HEK293T (cell line): ENCODE measurements at regions not wholly inside any gene's neighbourhood (a gene's known extent, or its start where the extent isn't known, plus 50 kb on each side); places are given as distances from the start of the nearest gene placed in this dataset.

Source experiments
- CTCF ChIA-PET: fragments of 350-600 bp; formaldehyde crosslinking; extraction: SDS; loops from one replicate; lab custom pipeline; 2021; ENCODE audit warnings: antibody characterized with exemption, inconsistent platforms; lab: Yijun Ruan, JAX
- POLR2A ChIA-PET: fragments of 350-600 bp; formaldehyde crosslinking; extraction: SDS; loops from one replicate; lab custom pipeline; 2020; ENCODE audit warnings: antibody characterized with exemption, inconsistent platforms; lab: Yijun Ruan, JAX
- DNase-seq: peaks from one replicate; pipeline ENCODE4 v3.0.0; 2012; ENCODE audit warnings: mixed read lengths; ENCODE audit errors: extremely low spot score
- ARNT ChIP-seq: fragments of 450-650 bp; IDR thresholded peaks from 2 replicates; pipeline ENCODE4 v1.6.1; 2017; ENCODE audit warnings: mild to moderate bottlenecking
- BHLHE40 ChIP-seq: fragments of 450-650 bp; IDR thresholded peaks from 2 replicates; pipeline ENCODE4 v1.6.1; 2016; ENCODE audit warnings: mild to moderate bottlenecking, moderate library complexity, borderline replicate concordance
- CTBP1 ChIP-seq: fragments of 450-650 bp; IDR thresholded peaks from 2 replicates; pipeline ENCODE4 v1.6.1; 2016; ENCODE audit warnings: borderline replicate concordance
- ELF4 ChIP-seq: fragments of 450-650 bp; IDR thresholded peaks from 2 replicates; pipeline ENCODE4 v1.6.1; 2017; ENCODE audit warnings: antibody characterized with exemption
- FOXA1 ChIP-seq: fragments of 450-650 bp; IDR thresholded peaks from 2 replicates; pipeline ENCODE4 v1.6.1; 2016; ENCODE audit warnings: mild to moderate bottlenecking
- FOXK2 ChIP-seq: fragments of 450-650 bp; IDR thresholded peaks from 2 replicates; pipeline ENCODE4 v1.6.1; 2016; ENCODE audit warnings: mild to moderate bottlenecking
- FOXM1 ChIP-seq: fragments of 450-650 bp; IDR thresholded peaks from 2 replicates; pipeline ENCODE4 v1.6.1; 2017; ENCODE audit warnings: mild to moderate bottlenecking, borderline replicate concordance
- HDGF ChIP-seq: fragments of 450-650 bp; IDR thresholded peaks from 2 replicates; pipeline ENCODE4 v1.6.1; 2017; ENCODE audit warnings: antibody characterized with exemption, borderline replicate concordance
- L3MBTL2 ChIP-seq: fragments of 450-650 bp; conservative IDR thresholded peaks from 2 replicates; pipeline ENCODE4 v1.6.1; 2016; ENCODE audit warnings: mild to moderate bottlenecking
- LEF1 ChIP-seq: fragments of 450-650 bp; IDR thresholded peaks from 2 replicates; pipeline ENCODE4 v1.6.1; 2017; ENCODE audit warnings: mild to moderate bottlenecking, borderline replicate concordance
- NFRKB ChIP-seq: fragments of 450-650 bp; IDR thresholded peaks from 2 replicates; pipeline ENCODE4 v1.6.1; 2016; ENCODE audit warnings: mild to moderate bottlenecking, moderate library complexity
- SP1 ChIP-seq: fragments of 450-650 bp; IDR thresholded peaks from 2 replicates; pipeline ENCODE4 v1.6.1; 2017
- SUZ12 ChIP-seq: fragments of 450-650 bp; IDR thresholded peaks from 2 replicates; pipeline ENCODE4 v1.6.1; 2016; ENCODE audit warnings: mild to moderate bottlenecking
- TARDBP ChIP-seq: fragments of 450-650 bp; IDR thresholded peaks from 2 replicates; pipeline ENCODE4 v1.6.1; 2016
- ZNF384 ChIP-seq: fragments of 450-650 bp; IDR thresholded peaks from 2 replicates; pipeline ENCODE4 v1.6.1; 2016
- TF ChIP-seq, protein P1 (sequence below): fragments of 450-650 bp; IDR thresholded peaks from 2 replicates; pipeline ENCODE4 v1.6.1; 2016

DNA sequence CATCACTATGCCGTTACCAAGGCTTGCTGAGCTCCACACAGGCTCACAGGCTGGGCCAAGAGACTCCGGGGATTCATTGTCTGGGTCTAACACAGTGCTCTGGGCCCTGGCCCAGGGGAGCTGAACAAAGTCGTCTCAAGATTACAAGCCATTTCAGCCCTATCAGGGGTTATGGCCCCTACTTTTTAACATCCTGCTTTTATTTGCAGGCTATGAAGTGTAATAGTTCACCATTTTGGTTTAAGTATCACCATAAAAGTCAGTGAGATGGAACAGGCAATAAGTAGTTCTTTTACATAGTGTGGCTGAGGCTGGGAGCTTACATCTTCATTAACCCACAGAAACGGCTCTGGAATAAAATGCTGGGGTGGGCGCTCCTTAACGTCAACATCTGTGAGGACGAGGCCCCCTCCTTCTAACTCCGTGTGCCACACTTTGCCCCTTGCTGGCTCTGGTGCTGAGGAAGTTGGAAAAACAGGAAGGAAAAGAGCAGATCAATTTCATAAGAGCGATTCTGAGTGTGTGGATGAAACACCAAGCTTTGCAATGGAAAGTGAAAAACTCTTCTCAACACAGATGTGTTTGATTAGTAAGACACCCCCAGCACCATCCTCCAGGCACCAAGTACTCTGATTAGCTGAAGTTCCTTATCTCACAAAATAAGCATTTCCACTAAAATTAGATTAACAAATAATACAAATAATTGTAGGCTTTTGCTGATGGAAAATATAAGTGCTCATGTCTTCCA, 447.3 kb downstream of the MAFB start:
- CTCF ChIA-PET = no interaction called here
- no peak for TF ChIP-seq SP1
- TF ChIP-seq SUZ12 = no peak
- TF ChIP-seq LEF1 = no peak
- TF ChIP-seq NFRKB = no peak
- no peak for TF ChIP-seq HDGF
- TF ChIP-seq ARNT = no peak
- TF ChIP-seq ELF4 = no peak
- TF ChIP-seq FOXM1 = no peak
- TF ChIP-seq ZNF384 = no peak
- no peak for TF ChIP-seq CTBP1
- TF ChIP-seq L3MBTL2 = no peak
- no peak for TF ChIP-seq TARDBP
- no peak for DNase-seq
- POLR2A ChIA-PET = no interaction called here

DNA sequence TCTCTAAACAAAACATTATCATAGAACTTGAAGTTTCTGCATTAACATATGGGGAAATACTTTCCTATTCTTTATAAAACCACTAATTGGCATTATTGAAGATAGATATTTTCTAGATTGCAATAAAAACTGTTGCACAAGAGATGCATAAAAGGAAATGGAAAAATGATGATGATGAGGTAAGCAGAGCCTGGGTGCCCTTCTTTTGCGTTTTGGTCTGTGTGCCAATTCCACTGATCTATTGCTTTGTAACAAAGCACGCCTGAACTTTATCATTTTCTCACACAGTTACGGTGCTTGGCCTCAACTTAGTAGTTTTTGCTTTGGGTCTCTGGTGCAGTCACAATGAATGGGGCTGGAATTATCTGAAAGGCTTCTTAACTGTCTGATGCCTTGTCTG, 450.5 kb downstream of the MAFB start:
- no peak for TF ChIP-seq FOXM1
- TF ChIP-seq ELF4 = no peak
- TF ChIP-seq NFRKB = no peak
- TF ChIP-seq TARDBP = no peak
- no peak for TF ChIP-seq FOXA1
- TF ChIP-seq L3MBTL2 = no peak
- TF ChIP-seq HDGF = no peak
- TF ChIP-seq FOXK2 = no peak
- TF ChIP-seq ARNT = no peak
- no peak for TF ChIP-seq SP1
- no peak for TF ChIP-seq CTBP1
- TF ChIP-seq BHLHE40 = no peak
- TF ChIP-seq, protein P1, sequence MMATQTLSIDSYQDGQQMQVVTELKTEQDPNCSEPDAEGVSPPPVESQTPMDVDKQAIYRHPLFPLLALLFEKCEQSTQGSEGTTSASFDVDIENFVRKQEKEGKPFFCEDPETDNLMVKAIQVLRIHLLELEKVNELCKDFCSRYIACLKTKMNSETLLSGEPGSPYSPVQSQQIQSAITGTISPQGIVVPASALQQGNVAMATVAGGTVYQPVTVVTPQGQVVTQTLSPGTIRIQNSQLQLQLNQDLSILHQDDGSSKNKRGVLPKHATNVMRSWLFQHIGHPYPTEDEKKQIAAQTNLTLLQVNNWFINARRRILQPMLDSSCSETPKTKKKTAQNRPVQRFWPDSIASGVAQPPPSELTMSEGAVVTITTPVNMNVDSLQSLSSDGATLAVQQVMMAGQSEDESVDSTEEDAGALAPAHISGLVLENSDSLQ = no peak
- no peak for TF ChIP-seq SUZ12
- TF ChIP-seq LEF1 = no peak
- ChIA-PET CTCF (no interaction called here), POLR2A (no interaction called here)

DNA sequence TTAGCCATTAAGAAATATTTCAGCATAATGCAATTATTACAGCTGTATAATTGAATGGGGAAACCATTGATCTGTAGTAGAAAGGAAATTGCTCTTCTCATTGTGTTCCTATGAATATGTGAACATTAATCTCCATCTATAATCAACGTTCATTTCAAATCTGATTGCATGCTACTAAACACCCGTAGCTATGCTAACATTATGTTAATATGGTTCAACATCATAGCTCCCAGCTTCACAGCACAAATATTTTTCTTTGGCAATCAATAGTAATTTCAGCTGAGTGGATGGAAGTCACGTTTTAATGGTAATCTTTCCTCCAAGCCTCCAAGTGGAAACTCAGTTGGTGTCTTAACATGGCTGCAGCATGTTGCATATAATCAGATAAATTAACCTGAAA, 454.4 kb downstream of the MAFB start:
- no peak for TF ChIP-seq L3MBTL2
- TF ChIP-seq LEF1 = no peak
- TF ChIP-seq FOXM1 = no peak
- TF ChIP-seq HDGF = no peak
- no peak for TF ChIP-seq SP1
- TF ChIP-seq, protein P1 = no peak
- TF ChIP-seq ELF4 = no peak
- no peak for TF ChIP-seq CTBP1
- TF ChIP-seq TARDBP = no peak
- TF ChIP-seq FOXK2 = no peak
- TF ChIP-seq FOXA1 = no peak
- TF ChIP-seq ARNT = no peak
- no peak for TF ChIP-seq BHLHE40
- TF ChIP-seq SUZ12 = no peak
- TF ChIP-seq ZNF384 = no peak
- no peak for TF ChIP-seq NFRKB
- DNase-seq = no peak
- POLR2A ChIA-PET = no interaction called here
- CTCF ChIA-PET = no interaction called here

More for the DNA sequence above, 450.5 kb downstream of the MAFB start:
- DNase-seq = no peak

DNA sequence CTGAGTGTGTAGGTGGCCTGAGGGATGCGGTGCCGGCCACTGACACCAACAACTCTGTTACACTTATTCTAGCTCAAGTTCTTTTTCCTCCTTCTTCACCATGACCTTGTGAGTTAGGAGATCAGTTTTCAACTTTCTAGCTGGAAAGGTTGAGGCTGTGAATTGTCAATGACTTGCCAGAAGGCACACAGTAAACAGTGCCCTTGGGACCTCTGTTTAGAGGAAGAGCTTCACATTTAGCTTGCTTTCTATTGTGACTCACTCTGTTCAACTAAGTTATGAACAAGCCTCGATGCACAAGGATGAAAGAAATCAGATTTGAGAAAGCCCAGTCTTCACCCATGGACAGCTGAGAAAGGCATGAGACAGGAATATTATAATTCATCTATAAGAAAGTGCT, 455.6 kb downstream of the MAFB start:
- POLR2A ChIA-PET = no interaction called here
- TF ChIP-seq FOXK2 (no peak), ARNT (no peak), BHLHE40 (no peak), HDGF (no peak), FOXM1 (no peak), SUZ12 (no peak), ELF4 (no peak), CTBP1 (no peak), L3MBTL2 (no peak), FOXA1 (no peak), NFRKB (no peak)
- TF ChIP-seq, protein P1 = no peak
- DNase-seq = no peak
- CTCF ChIA-PET = no interaction called here

DNA sequence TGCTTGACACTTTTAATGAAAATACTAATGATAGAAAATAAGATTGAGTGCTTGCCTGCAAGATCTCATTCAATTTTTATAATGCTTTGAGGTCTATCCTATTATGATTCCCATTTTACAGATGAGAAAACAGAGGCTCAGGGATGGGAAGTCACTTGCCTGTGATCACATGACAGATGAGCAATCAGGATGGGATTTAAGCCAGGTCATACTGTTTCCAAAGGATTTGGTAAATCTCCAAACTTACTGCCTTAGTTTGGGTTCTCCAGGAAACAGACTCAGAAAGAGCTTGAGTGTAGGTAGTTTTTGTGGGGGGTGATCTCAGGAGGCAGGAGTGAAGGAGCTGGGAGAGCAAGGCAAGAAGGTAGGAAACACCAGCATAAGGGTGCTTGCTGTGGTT, 456.3 kb downstream of the MAFB start:
- no peak for TF ChIP-seq TARDBP
- TF ChIP-seq FOXK2 = no peak
- TF ChIP-seq SUZ12 = no peak
- TF ChIP-seq ZNF384 = no peak
- no peak for TF ChIP-seq HDGF
- no peak for TF ChIP-seq CTBP1
- TF ChIP-seq FOXM1 = no peak
- TF ChIP-seq ARNT = no peak
- no peak for TF ChIP-seq ELF4
- no peak for TF ChIP-seq BHLHE40
- no peak for TF ChIP-seq L3MBTL2
- no peak for TF ChIP-seq FOXA1
- TF ChIP-seq, protein P1 = no peak
- TF ChIP-seq SP1 = no peak
- no peak for TF ChIP-seq LEF1
- no peak for TF ChIP-seq NFRKB
- no peak for DNase-seq
- ChIA-PET CTCF (no interaction called here), POLR2A (no interaction called here)
